ENCODE measurements at regions not wholly inside any gene's neighbourhood (a gene's known extent, or its start where the extent isn't known, plus 50 kb on each side); places are given as distances from the start of the nearest gene placed in this dataset.
A peak's percentile ranks its signal among the peaks of the same experiment; 100 is the strongest.

- 100% methylated on average over 4 of the region's 5 CpGs for WGBS (ENCODE audit: insufficient coverage)
- Histone ChIP-seq H3K4me1 (ENCODE audit: control extremely low read depth in 1 of 4, control insufficient read depth in 4 of 4, insufficient read depth in 4 of 4, low read length in 3 of 4) (peaks cover 0 to 8% (median 2%) of the 10 kb centered on the region in 4 experiments), H3K27ac (ENCODE audit: insufficient read depth in 1 of 2, low read depth in 1 of 2, low read length in 2 of 2, poor library complexity in 1 of 2, severe bottlenecking in 2 of 2) (no peak overlapping the region), H3K36me3 (ENCODE audit: control insufficient read depth in 4 of 4, insufficient read depth in 4 of 4, low read length in 3 of 4) (no peaks in the 10 kb centered on the region), H3K27me3 (replicated peaks in 2 of 5; ENCODE audit: control insufficient read depth in 4 of 5, insufficient read depth in 5 of 5, low read length in 4 of 5) (peaks cover 0 to 3% (median 0%) of the 10 kb centered on the region in 5 experiments), H3K9me3 (ENCODE audit: control extremely low read depth in 1 of 5, control insufficient read depth in 4 of 5, insufficient read depth in 2 of 5, low read depth in 1 of 5, low read length in 4 of 5) (peaks cover 0 to 6% (median 0%) of the 10 kb centered on the region in 5 experiments), H3K4me3 (ENCODE audit: control insufficient read depth in 1 of 7, extremely low read depth in 1 of 7, insufficient read depth in 4 of 7, low read depth in 2 of 7, low read length in 6 of 7) (no peak overlapping the region)
- ChIA-PET POLR2A (no interaction called here), CTCF (interaction anchor here (1.4 kb wide), 1 partner anchor 24 kb away, joined by 3 read pairs; no protein-coding TSS in a partner anchor)
- DNase-seq, result no peak
These were observed 50.5 kb upstream of the PRNP start for GRCh38 chr20:4635781-4636180.

DNA sequence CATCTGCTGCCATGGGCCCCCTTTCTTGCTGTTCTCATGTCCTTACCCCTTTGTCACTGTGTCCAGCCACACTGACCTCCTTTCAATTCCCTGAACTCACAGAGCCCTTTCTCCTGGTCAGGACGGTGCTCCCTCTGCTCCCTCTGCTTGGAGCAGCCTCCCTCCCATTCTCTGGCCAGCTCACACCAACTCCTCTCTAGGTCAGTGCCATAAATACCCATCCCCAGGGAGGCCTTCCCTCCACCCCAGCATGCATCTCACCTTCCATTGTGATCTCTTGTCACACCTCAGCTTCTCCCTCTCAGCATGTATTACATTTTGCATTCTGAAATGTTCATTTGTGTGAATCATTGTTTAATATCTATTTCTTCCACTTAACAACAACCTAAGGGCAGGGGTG lies 50.9 kb upstream of the PRNP start:
- ChIA-PET CTCF (interaction anchor here (1.4 kb wide), 1 partner anchor 23 kb away, joined by 3 read pairs; no protein-coding TSS in a partner anchor), POLR2A (no interaction called here)

GRCh38 chr20:4633780-4634179 lies 52.5 kb upstream of the PRNP start:
- Histone ChIP-seq H3K27me3 (replicated peaks in 2 of 5; ENCODE audit: control insufficient read depth in 4 of 5, insufficient read depth in 5 of 5, low read length in 4 of 5) (peaks cover 0 to 3% (median 0%) of the 10 kb centered on the region in 5 experiments), H3K36me3 (ENCODE audit: control insufficient read depth in 4 of 4, insufficient read depth in 4 of 4, low read length in 3 of 4) (no peaks in the 10 kb centered on the region), H3K9me3 (ENCODE audit: control extremely low read depth in 1 of 5, control insufficient read depth in 4 of 5, insufficient read depth in 2 of 5, low read depth in 1 of 5, low read length in 4 of 5) (peaks cover 0 to 6% (median 0%) of the 10 kb centered on the region in 5 experiments), H3K4me3 (ENCODE audit: control insufficient read depth in 1 of 7, extremely low read depth in 1 of 7, insufficient read depth in 4 of 7, low read depth in 2 of 7, low read length in 6 of 7) (no peak overlapping the region), H3K4me1 (ENCODE audit: control extremely low read depth in 1 of 4, control insufficient read depth in 4 of 4, insufficient read depth in 4 of 4, low read length in 3 of 4) (peaks cover 0 to 8% (median 2%) of the 10 kb centered on the region in 4 experiments), H3K27ac (ENCODE audit: insufficient read depth in 1 of 2, low read depth in 1 of 2, low read length in 2 of 2, poor library complexity in 1 of 2, severe bottlenecking in 2 of 2) (no peak overlapping the region)
- POLR2A ChIA-PET, result no interaction called here
- CTCF ChIA-PET, result interaction anchor here (0.6 to 1.0 kb wide), 2 partner anchors 86 to 105 kb away, joined by 3 to 5 read pairs; no protein-coding TSS in a partner anchor
- WGBS (ENCODE audit: insufficient coverage), result 36% methylated on average over 3 of the region's 4 CpGs
- DNase-seq, result peak in 2 of 3 donors; percentile 30 to 48

More for the DNA sequence above, 50.9 kb upstream of the PRNP start:
- no peak overlapping the region for H3K27ac ChIP-seq (ENCODE audit: insufficient read depth in 1 of 2, low read depth in 1 of 2, low read length in 2 of 2, poor library complexity in 1 of 2, severe bottlenecking in 2 of 2)
- no peak overlapping the region for H3K4me3 ChIP-seq (ENCODE audit: control insufficient read depth in 1 of 7, extremely low read depth in 1 of 7, insufficient read depth in 4 of 7, low read depth in 2 of 7, low read length in 6 of 7)
- no peak for DNase-seq
- peaks cover 0 to 3% (median 0%) of the 10 kb centered on the region in 5 experiments for H3K27me3 ChIP-seq (replicated peaks in 2 of 5; ENCODE audit: control insufficient read depth in 4 of 5, insufficient read depth in 5 of 5, low read length in 4 of 5)
- 83% methylated on average over 1 of the region's 1 CpG for WGBS (ENCODE audit: insufficient coverage)
- peaks cover 0 to 8% (median 2%) of the 10 kb centered on the region in 4 experiments for H3K4me1 ChIP-seq (ENCODE audit: control extremely low read depth in 1 of 4, control insufficient read depth in 4 of 4, insufficient read depth in 4 of 4, low read length in 3 of 4)
- H3K36me3 ChIP-seq (ENCODE audit: control insufficient read depth in 4 of 4, insufficient read depth in 4 of 4, low read length in 3 of 4), result no peaks in the 10 kb centered on the region
- peaks cover 0 to 6% (median 0%) of the 10 kb centered on the region in 5 experiments for H3K9me3 ChIP-seq (ENCODE audit: control extremely low read depth in 1 of 5, control insufficient read depth in 4 of 5, insufficient read depth in 2 of 5, low read depth in 1 of 5, low read length in 4 of 5)

- 80% methylated on average over 1 of the region's 3 CpGs for WGBS (ENCODE audit: insufficient coverage)
- DNase-seq, result no peak
- ChIA-PET CTCF (interaction anchor here (1.0 kb wide), 1 partner anchor 87 kb away, joined by 3 read pairs; no protein-coding TSS in a partner anchor), POLR2A (no interaction called here)
- no peak overlapping the region for H3K27ac ChIP-seq (ENCODE audit: insufficient read depth in 1 of 2, low read depth in 1 of 2, low read length in 2 of 2, poor library complexity in 1 of 2, severe bottlenecking in 2 of 2)
- H3K9me3 ChIP-seq (ENCODE audit: control extremely low read depth in 1 of 5, control insufficient read depth in 4 of 5, insufficient read depth in 2 of 5, low read depth in 1 of 5, low read length in 4 of 5), result peaks cover 0 to 6% (median under 1%) of the 10 kb centered on the region in 5 experiments
- H3K4me1 ChIP-seq (ENCODE audit: control extremely low read depth in 1 of 4, control insufficient read depth in 4 of 4, insufficient read depth in 4 of 4, low read length in 3 of 4), result peaks cover 0 to 8% (median 2%) of the 10 kb centered on the region in 4 experiments
- H3K27me3 ChIP-seq (replicated peaks in 2 of 5; ENCODE audit: control insufficient read depth in 4 of 5, insufficient read depth in 5 of 5, low read length in 4 of 5), result peaks cover 0 to 3% (median 0%) of the 10 kb centered on the region in 5 experiments
- no peak overlapping the region for H3K4me3 ChIP-seq (ENCODE audit: control insufficient read depth in 1 of 7, extremely low read depth in 1 of 7, insufficient read depth in 4 of 7, low read depth in 2 of 7, low read length in 6 of 7)
- no peaks in the 10 kb centered on the region for H3K36me3 ChIP-seq (ENCODE audit: control insufficient read depth in 4 of 4, insufficient read depth in 4 of 4, low read length in 3 of 4)
These were observed 52.9 kb upstream of the PRNP start for GRCh38 chr20:4633379-4633778.

- peaks cover 0 to 8% (median 2%) of the 10 kb centered on the region in 4 experiments for H3K4me1 ChIP-seq (ENCODE audit: control extremely low read depth in 1 of 4, control insufficient read depth in 4 of 4, insufficient read depth in 4 of 4, low read length in 3 of 4)
- DNase-seq, result peak in 1 of 3 donors; percentile 5
These were observed 53.4 kb upstream of the PRNP start for GRCh38 chr20:4632876-4633275.

DNA sequence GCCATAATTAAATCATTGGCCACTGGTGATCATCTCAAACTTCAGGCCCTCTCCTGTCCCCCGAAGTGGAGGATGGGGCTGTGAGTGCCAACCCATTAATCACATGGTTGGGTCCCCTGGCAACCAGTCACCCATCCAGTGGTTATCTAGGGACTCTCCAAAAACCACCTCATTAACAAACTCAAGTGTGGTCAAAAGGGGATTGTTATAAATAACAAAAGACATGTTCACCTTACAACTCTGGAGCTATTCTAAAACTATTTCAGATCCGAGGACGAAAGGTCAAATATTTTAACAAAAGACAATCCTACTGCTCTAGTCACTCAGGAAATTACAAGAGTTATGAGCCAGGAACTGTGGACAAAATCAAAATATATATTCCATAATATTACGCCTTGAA lies 60.0 kb upstream of the PRNP start:
- ChIA-PET POLR2A (no interaction called here), CTCF (no interaction called here)
- H3K27me3 ChIP-seq (replicated peaks in 2 of 5; ENCODE audit: control insufficient read depth in 4 of 5, insufficient read depth in 5 of 5, low read length in 4 of 5), result no peaks in the 10 kb centered on the region
- H3K4me3 ChIP-seq (ENCODE audit: control insufficient read depth in 1 of 7, extremely low read depth in 1 of 7, insufficient read depth in 4 of 7, low read depth in 2 of 7, low read length in 6 of 7), result no peak overlapping the region
- H3K4me1 ChIP-seq (ENCODE audit: control extremely low read depth in 1 of 4, control insufficient read depth in 4 of 4, insufficient read depth in 4 of 4, low read length in 3 of 4), result no peaks in the 10 kb centered on the region
- 100% methylated on average over 2 of the region's 4 CpGs for WGBS (ENCODE audit: insufficient coverage)
- DNase-seq, result no peak
- no peak overlapping the region for H3K27ac ChIP-seq (ENCODE audit: insufficient read depth in 1 of 2, low read depth in 1 of 2, low read length in 2 of 2, poor library complexity in 1 of 2, severe bottlenecking in 2 of 2)
- H3K36me3 ChIP-seq (ENCODE audit: control insufficient read depth in 4 of 4, insufficient read depth in 4 of 4, low read length in 3 of 4), result no peaks in the 10 kb centered on the region
- H3K9me3 ChIP-seq (ENCODE audit: control extremely low read depth in 1 of 5, control insufficient read depth in 4 of 5, insufficient read depth in 2 of 5, low read depth in 1 of 5, low read length in 4 of 5), result peaks cover 0 to 4% (median 1%) of the 10 kb centered on the region in 5 experiments

More at GRCh38 chr20:4632876-4633275, 53.4 kb upstream of the PRNP start:
- H3K27me3 ChIP-seq (replicated peaks in 2 of 5; ENCODE audit: control insufficient read depth in 4 of 5, insufficient read depth in 5 of 5, low read length in 4 of 5), result peaks cover 0 to 3% (median 0%) of the 10 kb centered on the region in 5 experiments
- ChIA-PET POLR2A (no interaction called here), CTCF (no interaction called here)
- peaks cover 0 to 6% (median 1%) of the 10 kb centered on the region in 5 experiments for H3K9me3 ChIP-seq (ENCODE audit: control extremely low read depth in 1 of 5, control insufficient read depth in 4 of 5, insufficient read depth in 2 of 5, low read depth in 1 of 5, low read length in 4 of 5)
- no peak overlapping the region for H3K4me3 ChIP-seq (ENCODE audit: control insufficient read depth in 1 of 7, extremely low read depth in 1 of 7, insufficient read depth in 4 of 7, low read depth in 2 of 7, low read length in 6 of 7)
- no peaks in the 10 kb centered on the region for H3K36me3 ChIP-seq (ENCODE audit: control insufficient read depth in 4 of 4, insufficient read depth in 4 of 4, low read length in 3 of 4)
- H3K27ac ChIP-seq (ENCODE audit: insufficient read depth in 1 of 2, low read depth in 1 of 2, low read length in 2 of 2, poor library complexity in 1 of 2, severe bottlenecking in 2 of 2), result no peak overlapping the region
- WGBS (ENCODE audit: insufficient coverage), result no CpG with 5 or more reads among the region's 4 CpGs

- peaks cover 0 to 4% (median 1%) of the 10 kb centered on the region in 5 experiments for H3K9me3 ChIP-seq (ENCODE audit: control extremely low read depth in 1 of 5, control insufficient read depth in 4 of 5, insufficient read depth in 2 of 5, low read depth in 1 of 5, low read length in 4 of 5)
- DNase-seq, result no peak
- H3K27me3 ChIP-seq (replicated peaks in 2 of 5; ENCODE audit: control insufficient read depth in 4 of 5, insufficient read depth in 5 of 5, low read length in 4 of 5), result no peaks in the 10 kb centered on the region
- 100% methylated on average over 2 of the region's 5 CpGs for WGBS (ENCODE audit: insufficient coverage)
- H3K4me3 ChIP-seq (ENCODE audit: control insufficient read depth in 1 of 7, extremely low read depth in 1 of 7, insufficient read depth in 4 of 7, low read depth in 2 of 7, low read length in 6 of 7), result no peak overlapping the region
- CTCF ChIA-PET, result no interaction called here
- no peaks in the 10 kb centered on the region for H3K36me3 ChIP-seq (ENCODE audit: control insufficient read depth in 4 of 4, insufficient read depth in 4 of 4, low read length in 3 of 4)
- H3K27ac ChIP-seq (ENCODE audit: insufficient read depth in 1 of 2, low read depth in 1 of 2, low read length in 2 of 2, poor library complexity in 1 of 2, severe bottlenecking in 2 of 2), result no peak overlapping the region
- POLR2A ChIA-PET, result no interaction called here
- no peaks in the 10 kb centered on the region for H3K4me1 ChIP-seq (ENCODE audit: control extremely low read depth in 1 of 4, control insufficient read depth in 4 of 4, insufficient read depth in 4 of 4, low read length in 3 of 4)
These were observed 60.6 kb upstream of the PRNP start for GRCh38 chr20:4625687-4626086.

Measured in common myeloid progenitor, CD34-positive (primary cell).